Eye (tissue), 1 donor: ENCODE measurements at regions not wholly inside any gene's neighbourhood (a gene's known extent, or its start where the extent isn't known, plus 50 kb on each side); places are given as distances from the start of the nearest gene placed in this dataset.

Experiments
- DNase-seq: peaks from one replicate; pipeline ENCODE4 v3.0.0-alpha.2; 2015

- DNase-seq, result no peak
Measured at GRCh38 chr6:134477991-134478635, 160.2 kb upstream of the SGK1 start.

DNA sequence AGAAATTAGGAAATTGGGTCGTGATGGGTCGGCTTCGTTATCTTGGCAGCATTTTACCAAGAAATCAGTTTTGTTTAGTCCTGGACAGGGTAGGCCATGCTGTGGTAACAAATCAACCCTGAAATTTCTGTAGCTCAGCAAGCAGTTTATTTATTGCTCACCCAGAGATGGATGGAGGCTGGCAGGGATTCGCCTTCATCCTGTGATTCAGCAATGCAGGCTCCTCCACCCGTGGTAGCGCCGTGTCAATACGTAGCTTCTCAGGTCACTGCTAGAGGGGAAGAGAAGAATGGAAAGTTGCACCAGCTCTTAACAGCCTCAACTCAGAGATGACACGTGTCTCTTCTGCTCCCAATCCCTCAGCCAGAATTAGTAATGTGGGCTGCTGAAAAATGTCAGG is 157.0 kb upstream of the SGK1 start:
- DNase-seq, result no peak

- DNase-seq, result no peak
Measured at GRCh38 chr6:134472661-134473060, 154.7 kb upstream of the SGK1 start.

- DNase-seq, result no peak
Measured at GRCh38 chr6:134472046-134472445, 154.1 kb upstream of the SGK1 start.

DNA sequence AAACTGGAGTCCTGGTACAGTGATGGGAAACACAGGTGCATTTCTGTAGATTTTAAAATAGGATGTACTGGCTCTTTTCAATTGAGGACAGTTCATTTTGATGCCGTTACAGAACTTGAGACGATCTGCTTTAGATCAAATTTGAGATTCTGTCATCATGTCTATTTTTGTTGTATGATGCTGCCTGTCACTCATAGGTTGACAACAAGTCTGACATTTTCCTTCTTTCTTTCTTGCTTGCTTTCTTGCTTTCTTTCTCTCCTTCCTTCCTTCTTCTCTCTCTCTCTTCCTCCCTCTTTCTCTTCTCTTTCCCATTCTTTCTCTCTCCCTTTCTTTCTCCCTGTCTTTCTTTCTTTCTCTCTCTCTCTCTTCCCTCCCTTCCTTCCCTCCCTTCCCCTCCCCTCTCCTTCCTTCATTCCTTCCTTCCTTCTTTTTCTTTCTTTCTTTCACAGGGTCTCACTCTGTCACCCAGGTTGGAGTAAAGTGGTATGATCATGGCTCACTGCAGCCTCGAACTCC is 152.6 kb upstream of the SGK1 start:
- DNase-seq, result no peak

DNA sequence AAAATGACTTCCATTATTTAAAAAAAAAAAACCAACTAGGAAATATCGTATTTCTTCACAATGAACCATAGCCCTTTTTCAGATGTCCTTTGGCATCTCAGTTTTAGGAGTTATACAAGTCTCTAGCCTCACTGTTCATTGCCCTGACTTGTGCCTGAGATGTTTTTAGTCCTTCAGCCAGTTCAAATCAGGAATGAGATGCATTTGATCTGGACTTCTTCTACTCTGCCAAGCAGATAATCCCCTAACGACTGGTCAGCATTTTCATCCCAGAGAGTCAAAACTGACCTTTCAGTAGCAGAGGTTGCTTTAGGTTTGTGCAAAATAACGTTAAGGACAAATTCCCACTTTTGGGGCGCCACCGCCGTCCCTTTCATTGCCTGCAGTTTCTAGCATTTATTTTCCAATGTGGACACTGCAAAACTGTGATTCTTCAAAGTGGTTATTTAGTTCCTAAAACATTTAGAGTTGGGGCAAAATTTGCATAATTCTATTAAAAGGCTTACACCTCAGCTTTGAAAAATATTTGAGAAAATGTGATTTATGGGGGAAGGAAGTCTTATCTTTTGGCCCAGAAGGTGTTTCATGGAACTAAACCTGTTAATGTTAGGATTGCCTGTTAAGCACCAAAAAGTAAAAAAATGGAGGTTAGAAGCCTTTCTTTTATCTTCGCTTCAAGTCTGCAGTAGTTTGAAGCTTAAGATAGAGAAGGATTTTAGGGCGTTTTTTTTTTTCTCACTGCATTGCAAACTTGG is 152.0 kb upstream of the SGK1 start:
- DNase-seq, result no peak

- DNase-seq, result no peak
Measured at GRCh38 chr6:134468633-134469032, 150.7 kb upstream of the SGK1 start.

DNA sequence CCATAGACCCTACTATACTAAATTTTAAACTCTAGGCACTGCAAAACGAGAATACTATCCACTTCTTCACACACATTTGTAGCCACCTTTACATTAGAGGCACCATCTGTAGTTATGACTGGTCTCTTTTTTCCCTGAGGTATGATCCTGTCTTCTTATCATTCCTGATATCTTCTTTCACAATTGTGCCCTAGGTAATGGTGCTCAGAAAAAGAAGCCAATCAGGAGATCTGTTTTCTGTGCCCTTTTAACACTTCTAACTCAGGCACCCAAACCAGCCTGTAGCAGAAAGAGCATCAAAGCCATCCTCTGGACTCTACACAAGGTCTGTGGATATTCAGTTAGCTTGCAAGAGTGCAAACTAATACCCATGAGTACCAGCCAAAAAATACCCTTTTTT is 149.7 kb upstream of the SGK1 start:
- DNase-seq, result no peak

- no peak for DNase-seq
Measured at GRCh38 chr6:134466771-134467525, 149.0 kb upstream of the SGK1 start.

- no peak for DNase-seq
Measured at GRCh38 chr6:134464690-134465411, 146.9 kb upstream of the SGK1 start.

GRCh38 chr6:134458857-134459657 is 141.1 kb upstream of the SGK1 start:
- DNase-seq, result no peak

DNA sequence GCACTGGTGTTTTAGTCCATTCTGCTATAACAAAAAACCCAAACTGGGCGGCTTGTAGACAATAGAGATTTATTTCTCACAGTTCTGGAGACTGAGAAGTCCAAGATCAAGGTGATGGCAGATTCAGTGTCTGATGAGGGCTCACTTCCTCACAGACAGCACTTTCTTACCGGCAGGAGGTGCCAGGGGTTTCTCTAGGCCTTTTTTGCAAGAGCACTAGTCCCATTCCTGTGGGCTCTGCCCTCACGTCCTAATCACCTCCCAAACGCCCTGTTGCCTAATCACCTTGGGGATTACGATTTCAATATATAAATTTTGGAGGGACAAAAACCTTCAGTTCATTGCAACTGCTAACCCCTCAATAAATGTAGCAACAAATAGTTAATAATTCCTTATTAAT is 140.0 kb upstream of the SGK1 start:
- no peak for DNase-seq

DNA sequence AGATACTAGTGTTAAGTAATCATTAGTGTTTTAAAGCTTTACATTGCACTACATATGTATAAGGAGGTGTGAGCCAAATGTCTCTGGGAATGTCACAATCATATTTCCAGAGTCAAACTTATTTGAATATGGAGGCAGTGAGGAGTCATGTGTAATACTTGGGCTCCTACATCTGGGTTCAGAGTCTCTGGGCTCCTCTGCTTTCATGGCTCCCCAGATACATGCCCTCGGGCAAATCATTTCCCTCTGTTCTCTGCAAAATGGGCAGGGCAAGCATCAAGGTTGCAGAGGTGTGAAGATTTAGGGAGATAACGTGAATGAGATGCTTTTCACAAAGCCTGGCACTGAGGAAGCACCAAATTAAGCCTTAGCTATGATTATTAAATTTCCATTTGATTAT is 138.3 kb upstream of the SGK1 start:
- no peak for DNase-seq

DNA sequence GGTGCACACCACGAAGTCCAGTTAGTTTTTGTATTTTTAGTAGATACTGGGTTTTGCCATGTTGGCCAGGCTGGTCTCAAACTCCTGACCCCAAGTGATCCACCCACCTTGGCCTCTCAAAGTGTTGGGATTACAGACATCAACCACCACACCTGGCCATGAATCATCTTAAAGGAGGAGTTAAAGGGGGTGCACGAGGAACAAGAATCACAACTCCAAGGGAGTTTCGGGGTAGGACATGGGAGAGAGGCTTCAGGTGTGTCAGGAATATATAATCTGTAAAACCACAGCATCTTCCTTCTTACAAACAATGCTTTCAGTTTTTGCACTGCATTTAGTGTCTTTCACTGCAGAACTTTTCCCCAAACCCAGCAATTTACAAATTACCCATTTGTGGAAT is 137.4 kb upstream of the SGK1 start:
- no peak for DNase-seq

- no peak for DNase-seq
Measured at GRCh38 chr6:134454794-134455193, 136.9 kb upstream of the SGK1 start.

- no peak for DNase-seq
Measured at GRCh38 chr6:134453792-134454510, 136.0 kb upstream of the SGK1 start.

DNA sequence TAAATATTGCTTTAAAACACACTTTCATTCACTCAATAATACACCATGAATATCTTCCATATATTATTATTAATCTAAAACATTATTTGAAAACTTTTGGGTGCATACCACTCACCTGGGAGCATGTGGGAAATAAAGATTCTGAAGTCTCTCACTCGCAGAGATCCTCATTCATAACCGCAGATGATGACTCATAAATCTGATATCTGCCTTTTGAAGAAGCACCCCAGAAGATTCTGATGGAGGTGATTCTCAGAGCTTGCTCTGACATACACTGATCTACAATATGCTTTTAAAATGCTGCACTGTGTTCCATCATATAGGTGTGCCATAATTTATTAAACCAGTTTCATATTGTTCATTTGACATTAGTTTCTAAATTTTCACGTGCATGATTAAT is 135.0 kb upstream of the SGK1 start:
- no peak for DNase-seq

DNA sequence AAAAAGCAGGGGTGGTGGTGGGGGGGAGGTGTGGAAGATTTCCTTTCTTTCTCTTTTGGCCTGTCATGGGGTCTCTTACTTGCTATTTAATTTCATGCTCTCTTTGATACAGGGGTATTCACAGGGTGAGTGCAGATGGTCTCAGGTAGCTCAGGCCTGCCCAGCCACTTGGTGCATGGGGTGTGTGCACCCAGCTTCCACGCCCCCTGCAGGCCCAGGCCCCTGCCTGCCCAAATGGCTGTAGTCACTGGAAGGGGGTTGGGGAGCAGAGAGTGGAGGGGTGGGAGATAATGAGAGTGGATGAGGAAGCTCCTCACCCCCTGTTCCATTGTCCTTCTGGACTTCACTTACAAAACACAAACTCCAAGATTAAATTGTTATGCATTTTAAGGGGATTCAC is 133.6 kb upstream of the SGK1 start:
- DNase-seq, result no peak

DNA sequence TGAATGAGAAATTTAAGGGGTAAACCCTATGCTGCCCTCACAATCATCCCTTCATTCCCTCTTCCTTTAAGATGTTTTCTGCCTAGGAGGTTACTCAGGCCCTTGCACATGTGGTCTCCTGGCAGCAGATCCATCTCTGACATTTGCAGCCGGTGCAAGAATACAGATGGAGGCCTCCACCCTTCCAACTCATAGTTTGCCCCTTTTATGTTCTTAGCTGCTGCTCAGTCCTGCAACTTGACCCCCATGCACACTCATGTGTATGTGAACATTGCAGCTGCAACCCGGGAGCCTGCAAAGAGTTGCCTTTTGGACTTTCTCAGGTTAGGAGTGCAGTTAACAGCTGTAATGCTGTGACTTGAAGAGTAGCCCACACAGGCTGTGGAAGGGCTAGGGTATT is 131.9 kb upstream of the SGK1 start:
- DNase-seq, result no peak

GRCh38 chr6:134449004-134449403 is 131.1 kb upstream of the SGK1 start:
- DNase-seq, result no peak

DNA sequence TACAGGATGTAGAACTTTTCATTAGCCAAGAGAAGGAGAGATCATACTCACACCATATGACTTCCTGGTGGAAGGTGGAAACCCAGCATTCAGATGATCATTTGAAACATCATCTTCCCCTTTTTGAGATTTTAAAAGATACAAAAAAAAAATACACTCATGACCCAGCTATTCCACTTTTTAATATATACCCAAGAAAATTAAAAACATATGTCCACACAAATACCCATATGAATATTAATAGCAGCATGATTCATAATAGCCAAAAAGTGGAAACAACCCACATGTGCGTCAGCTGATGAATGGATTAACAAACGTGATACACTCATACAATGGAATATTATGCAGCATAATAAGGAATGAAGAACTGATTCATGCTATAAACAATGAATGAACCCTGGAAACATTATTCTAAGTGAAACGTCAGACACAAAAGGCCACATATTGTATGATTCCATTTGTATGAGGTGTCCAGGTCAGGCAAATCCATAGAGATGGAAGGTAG is 130.0 kb upstream of the SGK1 start:
- DNase-seq, result no peak
